ENCODE measurements at regions not wholly inside any gene's neighbourhood (a gene's known extent, or its start where the extent isn't known, plus 50 kb on each side); places are given as distances from the start of the nearest gene placed in this dataset.
"Not testable (repeated sequence)": the region's sequence is repeated elsewhere in the genome, so short reads cannot be mapped to it uniquely, and the experiment has no call there.

GRCh38 chr19:22545751-22546150, 88.4 kb upstream of the ZNF492 start:
- peak; percentile 2 for DNase-seq (ENCODE audit: low spot score)

DNA sequence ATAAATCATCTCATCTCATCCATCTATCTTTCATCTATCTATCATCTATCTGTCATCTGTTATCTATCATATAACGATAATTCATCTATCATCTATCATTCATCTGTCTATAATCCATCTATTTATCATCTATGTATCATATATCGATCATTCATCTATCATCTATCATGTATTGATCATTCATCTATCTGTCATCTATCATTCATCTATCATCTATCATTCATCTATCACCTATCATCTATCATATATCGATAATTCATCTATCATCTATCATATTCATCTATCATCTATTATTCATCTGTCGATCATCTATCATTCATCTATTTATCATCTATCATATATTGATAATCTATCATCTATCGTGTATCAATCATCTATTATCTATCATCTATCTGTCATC, 100.4 kb upstream of the ZNF492 start:
- no peak for DNase-seq (ENCODE audit: low spot score)

- no peak for DNase-seq (ENCODE audit: low spot score)
Measured at GRCh38 chr19:22532388-22533300, 101.5 kb upstream of the ZNF492 start.

DNA sequence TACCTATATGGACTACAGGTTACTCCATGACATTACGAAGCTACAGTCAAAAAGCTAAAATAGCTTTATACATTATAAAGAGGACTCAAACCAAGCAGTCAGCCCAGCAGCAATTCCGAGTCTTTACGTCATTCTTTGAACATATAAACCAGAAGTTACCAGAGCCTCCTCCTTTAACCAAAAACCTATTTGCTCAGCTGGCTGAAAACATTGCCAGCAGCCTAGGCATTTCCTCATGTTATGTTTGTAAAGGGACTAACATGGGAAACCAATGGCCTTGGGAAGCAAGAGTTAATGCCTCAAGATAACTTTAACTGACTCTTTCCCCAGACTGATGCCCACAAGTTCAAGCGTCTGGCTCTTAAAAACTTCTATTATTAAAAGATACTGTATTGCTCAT, 104.1 kb upstream of the ZNF492 start:
- no peak for DNase-seq (ENCODE audit: low spot score)

DNA sequence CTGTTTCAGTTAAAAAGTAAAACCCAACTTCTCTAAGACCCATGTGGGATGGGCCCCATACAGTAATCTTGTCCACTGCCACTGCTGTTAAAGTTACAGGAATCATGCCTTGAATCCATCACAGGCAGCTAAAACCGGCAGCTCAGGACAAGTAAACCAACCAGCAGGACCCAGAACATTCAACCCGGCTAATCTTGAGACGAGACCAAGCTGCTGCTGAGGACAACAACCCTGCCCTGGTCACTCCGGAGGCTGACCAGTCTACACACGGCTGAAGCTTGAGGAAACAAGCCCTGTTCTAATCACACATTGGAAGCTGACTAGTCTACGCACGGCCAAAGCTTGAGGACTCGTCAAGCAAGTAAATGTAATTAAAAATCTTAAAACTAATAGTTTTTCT, 105.2 kb upstream of the ZNF492 start:
- no peak for DNase-seq (ENCODE audit: low spot score)

GRCh38 chr19:22527554-22527953, 105.4 kb upstream of the ZNF98 start:
- DNase-seq (ENCODE audit: low spot score) = no peak

DNA sequence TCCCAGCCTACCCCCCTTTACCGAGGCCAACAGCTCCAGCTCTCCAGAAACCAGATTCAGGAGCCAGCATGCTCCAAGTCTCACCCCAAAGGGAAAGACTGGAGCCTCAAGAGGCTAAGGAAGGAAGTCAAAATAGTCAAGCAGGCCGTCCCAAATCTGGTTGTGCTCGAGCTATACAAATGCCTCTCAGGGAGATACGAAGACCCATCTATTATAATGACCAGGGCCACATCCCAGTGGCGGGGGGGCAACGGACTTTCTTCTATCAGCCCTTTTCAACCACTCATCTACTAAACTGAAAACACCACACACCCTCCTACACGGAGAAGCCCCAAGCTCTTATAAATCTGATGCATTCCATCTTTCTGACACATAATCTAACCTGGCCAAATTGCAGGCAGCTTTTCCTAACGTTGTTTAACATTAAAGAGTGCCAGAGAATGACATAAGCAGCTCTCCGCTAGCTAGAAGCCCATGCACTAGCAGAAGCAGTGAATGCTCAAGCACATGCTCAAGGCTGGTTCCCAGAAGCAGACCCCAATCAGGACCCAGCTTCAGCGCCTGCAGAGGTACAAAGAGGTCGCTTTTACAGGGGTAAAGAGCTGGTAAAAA, 104.6 kb upstream of the ZNF98 start:
- no peak for DNase-seq (ENCODE audit: low spot score)

DNA sequence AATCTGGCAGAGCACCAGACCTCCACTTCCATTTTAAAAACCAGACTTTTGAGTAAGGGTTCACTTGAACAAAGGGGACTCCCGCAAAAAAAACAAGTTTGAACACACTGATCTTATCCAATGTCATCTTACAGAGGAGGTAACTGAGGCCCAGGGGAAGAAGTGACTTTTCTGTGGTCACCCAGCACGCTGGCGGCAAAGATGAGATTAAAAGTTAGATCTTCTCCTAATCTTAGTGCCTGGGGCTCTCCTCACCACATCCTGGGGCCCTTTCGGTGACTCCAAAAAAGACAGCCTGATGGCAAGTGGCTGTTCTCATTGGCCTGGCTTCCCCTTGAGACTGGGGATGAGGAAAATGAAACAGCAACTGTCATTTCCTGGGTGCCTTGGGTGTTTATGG, 101.8 kb upstream of the ZNF98 start:
- DNase-seq (ENCODE audit: low spot score) = no peak

DNA sequence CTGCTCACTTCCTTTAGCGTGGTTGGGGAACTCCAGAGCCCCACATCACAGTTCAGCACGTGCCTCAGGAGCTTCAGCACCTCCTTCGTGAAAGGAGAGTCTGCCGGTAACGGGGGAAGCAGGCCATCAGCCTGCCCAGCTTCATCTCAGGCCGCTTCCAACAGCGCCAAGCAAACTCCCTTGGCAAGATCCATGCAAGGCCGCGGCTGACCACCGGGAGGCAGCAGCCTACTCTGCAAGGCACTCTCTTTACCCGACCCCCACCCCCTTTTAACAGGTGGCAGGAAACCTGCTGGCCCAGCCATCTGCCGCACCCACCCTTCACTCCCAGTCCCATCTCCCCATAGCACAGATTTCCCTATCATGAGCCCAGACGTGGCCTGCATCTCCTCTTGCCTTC, 97.4 kb upstream of the ZNF98 start:
- not testable (repeated sequence) for DNase-seq (ENCODE audit: low spot score)

DNA sequence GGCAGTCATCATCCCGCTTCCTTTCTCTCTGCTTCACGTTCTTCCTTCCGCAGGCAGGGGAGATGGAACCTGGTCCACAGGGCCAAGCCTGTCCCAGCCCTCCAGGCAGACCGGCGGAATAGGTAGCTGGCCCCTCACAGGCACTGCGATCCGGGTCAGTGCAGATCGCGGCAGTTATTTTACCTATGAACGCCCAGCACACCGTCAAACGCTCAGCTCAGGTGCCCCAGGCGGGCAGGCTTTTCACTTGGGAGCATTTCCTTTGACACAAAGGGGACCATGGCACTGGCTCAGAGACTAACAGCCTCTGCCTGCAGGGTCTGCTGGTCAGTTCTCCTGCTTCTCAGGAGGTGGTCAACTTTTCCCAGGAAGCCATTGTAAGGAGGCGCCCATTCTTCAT, 97.0 kb upstream of the ZNF98 start:
- DNase-seq (ENCODE audit: low spot score) = no peak

DNA sequence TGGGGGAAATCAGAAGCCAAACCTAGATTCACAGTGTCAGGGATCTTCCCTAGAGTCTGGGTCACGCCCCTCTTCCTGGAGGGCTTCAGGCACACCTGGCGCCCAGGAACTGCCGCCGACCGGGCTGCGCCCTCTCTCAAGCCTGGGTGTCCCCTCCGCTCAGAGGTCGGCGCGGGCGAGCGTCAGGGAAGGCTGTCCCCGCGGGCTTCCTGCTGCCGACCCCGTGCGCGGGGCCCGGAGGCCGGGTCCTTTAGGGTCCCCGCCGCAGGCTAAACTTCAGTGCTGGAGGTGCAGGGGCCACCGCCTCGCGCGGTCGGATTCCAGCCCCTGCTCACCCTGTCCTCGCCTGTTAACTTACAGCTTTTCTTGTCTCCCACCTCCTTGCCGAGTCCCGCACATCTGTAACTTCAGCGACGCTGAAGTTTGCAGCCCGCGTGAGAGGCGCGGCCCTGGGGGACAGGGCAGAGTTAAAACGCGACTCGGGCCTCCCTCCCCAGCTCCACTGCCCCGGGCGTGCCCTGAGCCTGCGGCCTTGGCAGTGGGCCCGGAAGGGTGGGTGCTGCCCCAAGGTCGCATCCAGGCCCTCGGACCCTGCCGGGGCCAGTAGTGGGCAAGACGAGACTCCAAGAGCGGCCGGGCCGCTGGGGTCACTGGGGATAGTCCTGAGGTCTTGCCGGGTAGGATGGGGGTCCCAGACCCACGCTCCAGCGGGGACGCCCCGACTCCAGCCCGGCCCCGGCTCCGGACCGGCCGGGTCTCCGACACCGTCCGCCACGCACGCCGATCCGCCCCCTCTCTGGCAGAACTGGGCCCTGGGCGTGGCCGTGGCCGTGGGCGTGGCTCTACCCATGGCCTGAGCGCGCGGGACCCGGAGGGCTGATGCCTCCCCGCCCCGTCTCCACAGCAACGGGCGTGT, 95.6 kb upstream of the ZNF98 start:
- no peak for DNase-seq (ENCODE audit: low spot score)

- DNase-seq (ENCODE audit: low spot score) = no peak
Measured at GRCh38 chr19:22515435-22515834, 93.3 kb upstream of the ZNF98 start.

DNA sequence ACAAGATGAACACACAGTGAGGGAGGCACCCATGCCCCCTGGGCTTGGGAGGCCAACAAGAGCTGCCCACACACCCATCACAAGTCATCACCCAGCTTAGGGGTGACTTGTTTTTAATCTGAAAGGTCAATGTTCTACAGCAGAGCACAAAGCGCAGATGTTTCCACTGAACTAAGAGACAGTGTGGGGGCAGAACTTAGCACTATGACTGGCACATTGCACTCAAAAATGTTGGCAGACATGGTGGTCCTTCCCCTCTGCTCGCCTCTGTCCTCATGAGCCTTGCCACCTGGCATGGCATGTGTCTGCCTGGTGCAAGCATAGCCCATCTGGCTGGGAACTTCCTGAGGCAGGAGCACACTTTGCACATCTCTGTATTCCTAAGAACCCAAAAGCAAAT, 81.4 kb upstream of the ZNF98 start:
- DNase-seq (ENCODE audit: low spot score) = no peak

- DNase-seq (ENCODE audit: low spot score) = no peak
Measured at GRCh38 chr19:22502766-22503165, 80.6 kb upstream of the ZNF98 start.

DNA sequence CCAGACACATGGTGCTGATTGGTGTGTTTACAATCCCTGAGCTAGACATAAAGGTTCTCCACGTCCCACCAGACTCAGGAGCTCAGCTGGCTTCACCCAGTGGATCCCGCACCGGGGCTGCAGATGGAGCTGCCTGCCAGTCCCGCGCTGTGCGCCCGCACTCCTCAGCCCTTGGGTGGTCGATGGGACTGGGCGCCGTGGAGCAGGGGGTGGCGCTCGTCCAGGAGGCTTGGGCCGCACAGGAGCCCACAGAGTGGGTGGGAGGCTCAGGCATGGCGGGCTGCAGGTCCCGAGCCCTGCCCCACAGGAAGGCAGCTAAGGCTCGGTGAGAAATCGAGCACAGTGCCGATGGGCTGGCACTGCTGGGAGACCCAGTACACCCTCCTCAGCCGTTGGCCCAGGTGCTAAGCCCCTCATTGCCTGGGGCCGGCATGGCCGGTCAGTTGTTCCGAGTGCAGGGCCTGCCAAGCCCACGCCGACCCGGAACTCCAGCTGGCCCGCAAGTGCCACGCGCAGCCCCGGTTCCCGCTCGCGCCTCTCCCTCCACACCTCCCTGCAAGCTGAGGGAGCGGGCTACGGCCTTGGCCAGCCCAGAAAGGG, 76.8 kb upstream of the ZNF98 start:
- DNase-seq (ENCODE audit: low spot score) = not testable (repeated sequence)

DNA sequence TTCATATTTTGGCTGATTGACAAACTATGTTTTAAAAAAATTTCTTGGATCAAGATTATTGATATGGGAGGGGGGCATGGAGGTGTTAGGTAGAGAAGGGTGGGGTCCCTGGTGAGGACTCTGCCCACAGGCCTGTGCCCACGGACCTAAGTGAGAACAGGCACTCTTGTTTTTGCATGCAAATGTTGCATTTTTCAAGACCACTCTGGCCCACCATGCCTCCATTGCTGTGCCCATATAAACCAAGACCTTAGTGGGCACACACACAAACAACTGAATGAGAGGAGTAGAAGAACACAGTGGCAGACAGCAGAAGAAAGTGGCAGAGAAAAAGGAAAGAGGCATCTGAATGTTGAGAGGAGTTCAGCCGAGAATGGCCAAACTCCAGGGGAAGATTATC, 69.6 kb upstream of the ZNF98 start:
- DNase-seq (ENCODE audit: low spot score) = no peak

GRCh38 chr19:22483514-22483913, 61.4 kb upstream of the ZNF98 start:
- DNase-seq (ENCODE audit: low spot score) = not testable (repeated sequence)

GRCh38 chr19:22472180-22472637, 50.1 kb upstream of the ZNF98 start:
- DNase-seq (ENCODE audit: low spot score) = no peak

Measured in COLO829 (cell line).